ENCODE measurements at regions not wholly inside any gene's neighbourhood (a gene's known extent, or its start where the extent isn't known, plus 50 kb on each side); places are given as distances from the start of the nearest gene placed in this dataset.

DNA sequence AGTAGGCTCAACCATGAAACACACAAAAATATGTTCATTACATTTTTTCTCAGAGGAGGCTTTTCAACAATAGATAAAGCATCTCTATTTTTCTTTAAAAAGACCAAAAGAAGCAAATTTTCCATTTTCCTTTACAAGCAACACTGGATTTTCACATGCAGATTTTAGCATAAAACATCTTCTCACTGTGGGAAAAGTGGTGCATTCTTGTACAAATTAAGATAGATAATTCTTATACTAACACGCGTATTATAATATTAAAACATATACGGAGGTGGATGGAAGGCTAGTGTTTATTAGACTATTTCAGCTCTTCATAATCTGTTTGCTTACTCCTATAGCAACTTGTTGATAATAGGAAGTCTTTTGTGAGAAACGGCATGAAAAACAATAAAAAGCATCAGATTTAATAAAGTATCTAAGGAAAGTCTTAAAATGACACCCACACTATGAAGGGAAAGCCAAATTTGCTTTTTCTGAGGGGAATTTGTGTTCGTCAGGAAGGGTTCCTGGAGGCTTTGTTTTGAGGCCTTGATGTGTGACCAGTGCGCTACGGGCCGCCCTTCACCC, 529.6 kb downstream of the SOX2 start:
- TF ChIP-seq, protein P1, sequence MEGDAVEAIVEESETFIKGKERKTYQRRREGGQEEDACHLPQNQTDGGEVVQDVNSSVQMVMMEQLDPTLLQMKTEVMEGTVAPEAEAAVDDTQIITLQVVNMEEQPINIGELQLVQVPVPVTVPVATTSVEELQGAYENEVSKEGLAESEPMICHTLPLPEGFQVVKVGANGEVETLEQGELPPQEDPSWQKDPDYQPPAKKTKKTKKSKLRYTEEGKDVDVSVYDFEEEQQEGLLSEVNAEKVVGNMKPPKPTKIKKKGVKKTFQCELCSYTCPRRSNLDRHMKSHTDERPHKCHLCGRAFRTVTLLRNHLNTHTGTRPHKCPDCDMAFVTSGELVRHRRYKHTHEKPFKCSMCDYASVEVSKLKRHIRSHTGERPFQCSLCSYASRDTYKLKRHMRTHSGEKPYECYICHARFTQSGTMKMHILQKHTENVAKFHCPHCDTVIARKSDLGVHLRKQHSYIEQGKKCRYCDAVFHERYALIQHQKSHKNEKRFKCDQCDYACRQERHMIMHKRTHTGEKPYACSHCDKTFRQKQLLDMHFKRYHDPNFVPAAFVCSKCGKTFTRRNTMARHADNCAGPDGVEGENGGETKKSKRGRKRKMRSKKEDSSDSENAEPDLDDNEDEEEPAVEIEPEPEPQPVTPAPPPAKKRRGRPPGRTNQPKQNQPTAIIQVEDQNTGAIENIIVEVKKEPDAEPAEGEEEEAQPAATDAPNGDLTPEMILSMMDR (conservative IDR thresholded peaks at IDR 0.05): no peak
- no peak for TF ChIP-seq ZFX (IDR thresholded peaks at IDR 0.05)

Data from C4-2B (cell line).